Neural progenitor cell (in vitro differentiated cells): ENCODE measurements at regions not wholly inside any gene's neighbourhood (a gene's known extent, or its start where the extent isn't known, plus 50 kb on each side); places are given as distances from the start of the nearest gene placed in this dataset.

Source experiments
- EZH2 ChIP-seq: fragments of 200-600 bp; sonication (generic); IDR thresholded peaks from 2 replicates; pipeline ENCODE4 v1.6.1; 2017; ENCODE audit warnings: antibody characterized with exemption, mild to moderate bottlenecking, moderate library complexity
- TF ChIP-seq, protein P1 (sequence below): fragments of 200-600 bp; sonication (generic); IDR thresholded peaks from 2 replicates; pipeline ENCODE4 v1.5.1; 2017; ENCODE audit warnings: antibody characterized with exemption, mild to moderate bottlenecking

DNA sequence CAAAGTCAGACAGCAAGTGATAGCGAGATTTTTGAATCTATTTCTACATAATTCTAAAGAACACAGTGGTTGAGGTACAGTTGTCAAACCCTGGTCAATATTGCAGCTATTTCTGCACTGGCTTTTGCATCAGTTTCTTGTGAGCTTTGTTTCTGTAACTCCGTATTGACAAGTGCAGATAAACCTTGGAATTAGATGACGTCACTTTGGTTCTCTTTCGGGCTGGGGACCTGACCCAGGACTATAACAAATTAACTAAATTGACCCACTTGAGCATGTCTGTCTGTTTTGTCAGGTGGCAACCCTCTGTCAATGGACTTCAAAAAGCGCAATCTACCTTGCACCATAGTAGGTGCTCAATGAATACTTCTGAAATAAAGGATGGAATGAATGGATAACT lies 418.4 kb upstream of the SGCD start:
- TF ChIP-seq, protein P1, sequence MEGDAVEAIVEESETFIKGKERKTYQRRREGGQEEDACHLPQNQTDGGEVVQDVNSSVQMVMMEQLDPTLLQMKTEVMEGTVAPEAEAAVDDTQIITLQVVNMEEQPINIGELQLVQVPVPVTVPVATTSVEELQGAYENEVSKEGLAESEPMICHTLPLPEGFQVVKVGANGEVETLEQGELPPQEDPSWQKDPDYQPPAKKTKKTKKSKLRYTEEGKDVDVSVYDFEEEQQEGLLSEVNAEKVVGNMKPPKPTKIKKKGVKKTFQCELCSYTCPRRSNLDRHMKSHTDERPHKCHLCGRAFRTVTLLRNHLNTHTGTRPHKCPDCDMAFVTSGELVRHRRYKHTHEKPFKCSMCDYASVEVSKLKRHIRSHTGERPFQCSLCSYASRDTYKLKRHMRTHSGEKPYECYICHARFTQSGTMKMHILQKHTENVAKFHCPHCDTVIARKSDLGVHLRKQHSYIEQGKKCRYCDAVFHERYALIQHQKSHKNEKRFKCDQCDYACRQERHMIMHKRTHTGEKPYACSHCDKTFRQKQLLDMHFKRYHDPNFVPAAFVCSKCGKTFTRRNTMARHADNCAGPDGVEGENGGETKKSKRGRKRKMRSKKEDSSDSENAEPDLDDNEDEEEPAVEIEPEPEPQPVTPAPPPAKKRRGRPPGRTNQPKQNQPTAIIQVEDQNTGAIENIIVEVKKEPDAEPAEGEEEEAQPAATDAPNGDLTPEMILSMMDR, result no peak
- no peak for TF ChIP-seq EZH2
